Skin epidermis (tissue), 12 donors: ENCODE measurements at regions not wholly inside any gene's neighbourhood (a gene's known extent, or its start where the extent isn't known, plus 50 kb on each side); places are given as distances from the start of the nearest gene placed in this dataset.

Source experiments
- H3K27ac ChIP-seq, 21 experiments: fragments of 200-600 bp; sonication (generic) in 11 of 21; one replicate each; pipeline ENCODE4 v1.5.0; 2020; ENCODE audit warnings: mild to moderate bottlenecking in 3 of 21, inconsistent platforms in 2 of 21, moderate library complexity in 2 of 21
- H3K4me3 ChIP-seq, 7 experiments: fragments of 200-600 bp; sonication (generic) in 2 of 7; one replicate each; pipeline ENCODE4 v1.5.0; 2020; ENCODE audit warnings: inconsistent platforms in 2 of 7, mild to moderate bottlenecking in 2 of 7, moderate library complexity in 1 of 7

DNA sequence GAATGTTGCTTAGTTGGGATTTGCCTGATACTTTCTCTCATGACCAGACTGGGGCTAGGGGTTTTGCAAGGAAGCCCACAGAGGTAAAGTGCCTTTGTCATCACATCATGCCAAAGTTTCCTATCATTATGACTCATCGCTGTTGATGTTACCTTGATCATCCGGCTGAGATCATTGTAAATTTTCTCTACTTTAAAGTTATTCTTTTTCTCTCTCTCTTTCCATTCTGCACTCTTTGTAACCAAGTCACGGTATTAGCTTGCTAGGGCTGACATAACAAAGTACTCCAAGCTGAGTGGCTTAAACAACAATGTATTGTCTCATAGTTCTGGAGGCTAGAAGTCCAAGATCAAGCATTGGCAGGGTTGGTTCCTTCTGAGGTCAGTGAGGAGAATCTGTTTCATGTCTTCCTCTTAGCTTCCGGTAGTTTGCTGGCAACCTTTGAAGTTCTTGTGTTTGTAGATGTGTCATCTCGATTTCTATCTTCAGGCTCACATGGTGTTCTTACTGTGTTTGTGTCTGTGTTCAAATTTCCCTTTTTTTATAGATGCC lies 113.0 kb downstream of the DTHD1 start:
- H3K4me3 ChIP-seq = no peak overlapping the region
- H3K27ac ChIP-seq = no peak overlapping the region

DNA sequence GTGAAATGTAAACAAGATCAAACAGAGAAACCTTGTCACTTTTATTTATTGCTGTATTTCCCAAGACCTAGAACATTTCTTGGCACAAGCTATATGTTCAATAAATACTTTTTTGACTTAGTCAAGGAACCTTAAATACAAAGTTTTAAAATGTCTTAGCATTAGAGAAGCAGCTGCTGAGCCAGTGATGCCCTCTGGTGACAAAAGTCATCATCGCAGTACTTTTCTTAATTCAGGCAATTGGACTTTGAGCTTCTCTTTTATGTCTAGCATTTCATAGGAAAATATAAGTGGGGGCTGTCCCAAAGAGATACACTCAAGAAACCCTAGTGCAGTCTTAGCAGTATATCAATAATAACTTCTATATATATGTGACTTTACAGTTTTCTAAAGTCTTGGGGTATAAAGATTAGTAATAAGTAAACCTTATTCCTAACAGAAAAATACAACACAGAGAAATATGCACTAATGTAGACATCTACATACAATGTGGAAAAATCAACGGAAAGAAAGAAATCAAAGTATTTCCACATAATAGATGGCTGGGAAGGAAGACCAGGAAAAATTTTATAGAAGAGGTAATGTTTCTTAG lies 118.4 kb downstream of the DTHD1 start:
- Histone ChIP-seq H3K27ac (no peak overlapping the region), H3K4me3 (no peak overlapping the region)

DNA sequence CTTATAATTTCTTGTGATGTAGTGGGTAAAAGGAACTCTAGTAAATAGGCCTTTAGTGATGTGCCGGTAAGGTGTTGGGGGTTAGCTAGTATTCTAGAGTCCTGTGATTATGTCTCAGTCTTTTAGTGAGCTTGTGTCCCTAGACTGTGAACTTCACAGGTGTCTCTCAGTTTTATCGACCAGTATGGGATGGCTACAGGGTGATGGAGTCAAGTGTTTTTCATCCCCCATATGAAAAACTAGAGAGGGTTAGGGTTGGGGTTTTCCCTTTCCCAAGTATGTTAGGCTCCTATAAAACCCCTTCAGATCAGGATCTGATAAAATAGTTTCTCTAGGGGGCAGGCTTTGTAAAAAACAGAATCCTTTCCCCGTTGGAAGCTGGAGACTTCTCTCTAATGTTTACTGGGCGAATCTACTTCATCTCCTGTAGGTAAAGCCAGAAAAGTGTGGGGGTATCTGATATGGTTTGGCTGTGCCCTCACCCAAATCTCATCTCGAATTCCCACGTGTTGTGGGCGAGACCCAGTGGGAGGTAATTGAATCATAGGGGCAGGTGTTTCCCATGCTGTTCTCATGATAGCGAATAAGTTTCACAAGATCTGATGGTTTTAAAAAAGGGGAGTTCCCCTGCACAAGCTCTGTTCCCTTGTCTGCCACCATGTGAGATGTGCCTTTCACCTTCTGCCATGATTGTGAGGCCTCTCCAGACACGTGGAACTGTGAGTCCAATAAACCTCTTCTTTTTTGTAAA lies 120.8 kb downstream of the DTHD1 start:
- H3K27ac ChIP-seq = no peak overlapping the region
- no peak overlapping the region for H3K4me3 ChIP-seq

DNA sequence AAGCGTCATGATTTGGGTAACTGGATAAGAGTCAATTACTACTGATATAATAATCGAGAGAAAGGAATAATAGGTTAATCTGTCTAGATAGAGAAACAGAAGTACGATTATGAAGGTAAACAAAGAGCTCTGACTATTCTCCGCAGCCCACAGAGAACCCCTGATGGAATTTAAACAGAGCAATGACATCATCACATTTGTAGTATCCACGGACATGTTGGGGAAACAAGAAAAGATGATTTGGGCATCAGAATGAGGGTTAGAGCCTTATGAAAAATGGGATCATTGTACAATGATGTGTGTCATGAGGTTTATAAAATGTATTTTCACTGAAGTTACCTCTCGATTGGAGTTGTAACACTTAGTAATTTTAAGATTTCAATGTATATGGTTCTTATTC lies 129.9 kb downstream of the DTHD1 start:
- H3K27ac ChIP-seq = no peak overlapping the region
- H3K4me3 ChIP-seq = no peak overlapping the region

GRCh38 chr4:36414248-36414647 lies 132.8 kb downstream of the DTHD1 start:
- Histone ChIP-seq H3K27ac (no peak overlapping the region), H3K4me3 (no peak overlapping the region)

GRCh38 chr4:36417146-36417545 lies 135.7 kb downstream of the DTHD1 start:
- H3K4me3 ChIP-seq = no peak overlapping the region
- H3K27ac ChIP-seq = no peak overlapping the region

DNA sequence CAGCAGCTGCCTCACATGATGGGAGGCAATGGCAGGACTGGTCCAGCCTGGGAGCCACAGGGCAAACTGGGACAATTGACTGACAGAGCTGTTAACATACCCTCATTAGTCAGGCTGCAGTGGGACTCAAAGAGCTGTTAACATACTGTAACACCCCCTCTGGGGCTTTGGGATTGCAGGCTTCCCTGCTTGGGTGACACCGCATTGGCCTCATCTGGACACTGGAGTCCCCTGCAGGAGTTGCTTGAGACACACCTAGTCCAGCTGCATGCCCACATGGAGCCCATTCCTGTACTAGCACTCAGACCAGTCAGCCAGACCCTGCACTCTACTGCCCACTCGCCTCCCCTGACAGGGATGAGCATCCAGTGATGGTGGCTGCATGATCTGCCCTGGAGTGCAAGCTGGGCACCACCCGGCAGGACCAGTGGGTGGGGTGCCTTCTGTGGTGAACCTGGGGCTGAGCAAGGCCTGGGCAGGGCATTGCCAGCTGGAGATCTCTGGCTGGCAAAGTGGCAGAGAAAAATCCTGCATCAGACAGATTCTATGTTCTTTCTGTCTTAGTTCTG lies 138.8 kb downstream of the DTHD1 start:
- H3K27ac ChIP-seq = no peak overlapping the region
- H3K4me3 ChIP-seq = no peak overlapping the region

GRCh38 chr4:36422607-36423006 lies 141.2 kb downstream of the DTHD1 start:
- no peak overlapping the region for H3K4me3 ChIP-seq

GRCh38 chr4:36426741-36427140 lies 145.3 kb downstream of the DTHD1 start:
- Histone ChIP-seq H3K4me3 (no peak overlapping the region), H3K27ac (no peak overlapping the region)

More at GRCh38 chr4:36422607-36423006, 141.2 kb downstream of the DTHD1 start:
- no peak overlapping the region for H3K27ac ChIP-seq

GRCh38 chr4:36427696-36428095 lies 146.3 kb downstream of the DTHD1 start:
- Histone ChIP-seq H3K4me3 (no peak overlapping the region), H3K27ac (no peak overlapping the region)

GRCh38 chr4:36432586-36432985 lies 151.2 kb downstream of the DTHD1 start:
- no peak overlapping the region for H3K27ac ChIP-seq
- H3K4me3 ChIP-seq = no peak overlapping the region

GRCh38 chr4:36439556-36439955 lies 158.1 kb downstream of the DTHD1 start:
- H3K27ac ChIP-seq = no peak overlapping the region

DNA sequence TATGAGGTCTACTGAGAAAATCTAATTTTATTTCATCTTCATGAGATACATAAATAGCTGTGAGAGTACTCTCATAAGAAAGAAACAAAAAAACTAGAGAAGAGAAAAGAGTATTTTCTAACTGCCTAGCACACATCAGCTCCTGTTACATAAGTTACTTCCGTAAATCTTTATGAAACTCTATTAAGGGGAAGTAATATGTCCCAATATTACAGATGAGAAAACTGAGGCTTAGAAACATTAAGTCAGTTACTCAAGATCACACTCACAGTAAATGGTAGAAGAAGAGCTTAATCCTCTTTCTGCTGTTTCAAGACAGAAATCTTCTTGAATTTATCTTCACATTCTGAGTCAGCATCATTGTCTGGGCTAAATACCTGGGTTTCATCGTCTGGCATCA lies 164.1 kb downstream of the DTHD1 start:
- no peak overlapping the region for H3K27ac ChIP-seq
- H3K4me3 ChIP-seq = no peak overlapping the region

More at GRCh38 chr4:36439556-36439955, 158.1 kb downstream of the DTHD1 start:
- no peak overlapping the region for H3K4me3 ChIP-seq

GRCh38 chr4:36446275-36446674 lies 164.9 kb downstream of the DTHD1 start:
- H3K27ac ChIP-seq = no peak overlapping the region
- no peak overlapping the region for H3K4me3 ChIP-seq

- no peak overlapping the region for H3K27ac ChIP-seq
Measured at GRCh38 chr4:36461344-36461743, 179.9 kb downstream of the DTHD1 start.

DNA sequence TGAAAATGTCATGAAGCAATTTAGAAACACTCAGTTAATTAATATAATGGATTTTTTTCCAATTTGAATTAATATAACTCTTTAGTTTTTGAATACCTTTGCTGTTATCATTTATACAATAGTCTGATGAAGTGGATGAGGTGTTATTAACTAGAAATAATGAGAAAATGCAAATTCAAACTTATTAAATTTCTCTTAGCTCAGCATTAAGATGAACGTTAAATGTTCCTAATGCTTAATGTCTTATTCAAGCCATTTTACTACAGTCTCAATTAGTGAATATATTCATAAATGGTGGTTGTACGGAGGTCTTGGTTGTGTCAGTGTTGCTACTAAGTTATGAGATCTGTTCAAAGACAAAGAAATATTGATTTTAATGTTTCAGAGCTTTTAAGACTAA lies 186.3 kb downstream of the DTHD1 start:
- Histone ChIP-seq H3K4me3 (no peak overlapping the region), H3K27ac (no peak overlapping the region)

More at GRCh38 chr4:36461344-36461743, 179.9 kb downstream of the DTHD1 start:
- H3K4me3 ChIP-seq = no peak overlapping the region

GRCh38 chr4:36471903-36472302 lies 190.5 kb downstream of the DTHD1 start:
- Histone ChIP-seq H3K4me3 (no peak overlapping the region), H3K27ac (no peak overlapping the region)

GRCh38 chr4:36476135-36476534 lies 194.7 kb downstream of the DTHD1 start:
- Histone ChIP-seq H3K4me3 (no peak overlapping the region), H3K27ac (no peak overlapping the region)

DNA sequence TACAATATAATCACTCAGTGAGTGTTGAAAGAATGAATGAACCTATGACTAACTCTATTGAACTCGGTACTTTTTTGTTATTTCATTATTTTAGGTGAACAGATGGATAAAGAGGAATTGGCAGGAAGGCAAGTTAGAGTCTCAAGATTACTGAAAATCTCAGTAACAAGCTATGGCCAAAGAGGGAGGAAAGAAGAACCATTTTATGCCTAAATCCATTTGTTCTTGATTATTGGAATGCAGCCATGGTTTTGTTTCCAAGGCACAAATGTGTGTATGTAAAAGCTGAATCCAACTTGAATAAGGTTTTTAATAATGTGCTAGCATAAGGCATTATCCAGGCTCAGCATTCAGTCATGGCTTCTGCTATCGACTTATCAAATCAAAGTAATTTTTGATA lies 196.4 kb downstream of the DTHD1 start:
- H3K27ac ChIP-seq = no peak overlapping the region
- H3K4me3 ChIP-seq = no peak overlapping the region

GRCh38 chr4:36485885-36486284 lies 204.5 kb downstream of the DTHD1 start:
- no peak overlapping the region for H3K4me3 ChIP-seq
- H3K27ac ChIP-seq = no peak overlapping the region

- H3K4me3 ChIP-seq = no peak overlapping the region
Measured at GRCh38 chr4:36489798-36490197, 208.4 kb downstream of the DTHD1 start.

More at GRCh38 chr4:36489798-36490197, 208.4 kb downstream of the DTHD1 start:
- no peak overlapping the region for H3K27ac ChIP-seq
